T-helper 1 cell treated with Interleukin-12 subunit alpha and Interleukin-12 subunit beta and Interleukin-4 antibody, amounts not matched to agents 30 ng/mL and 1 ng/mL, for 36 hours (primary cell): ENCODE measurements at regions not wholly inside any gene's neighbourhood (a gene's known extent, or its start where the extent isn't known, plus 50 kb on each side); places are given as distances from the start of the nearest gene placed in this dataset.

ENCODE experiments used
- intact Hi-C: fragments of 100-400 bp; cut with micrococcal nuclease; formaldehyde crosslinking; loops from one replicate; pipeline ENCODE4 v1.15.1; 2024

DNA sequence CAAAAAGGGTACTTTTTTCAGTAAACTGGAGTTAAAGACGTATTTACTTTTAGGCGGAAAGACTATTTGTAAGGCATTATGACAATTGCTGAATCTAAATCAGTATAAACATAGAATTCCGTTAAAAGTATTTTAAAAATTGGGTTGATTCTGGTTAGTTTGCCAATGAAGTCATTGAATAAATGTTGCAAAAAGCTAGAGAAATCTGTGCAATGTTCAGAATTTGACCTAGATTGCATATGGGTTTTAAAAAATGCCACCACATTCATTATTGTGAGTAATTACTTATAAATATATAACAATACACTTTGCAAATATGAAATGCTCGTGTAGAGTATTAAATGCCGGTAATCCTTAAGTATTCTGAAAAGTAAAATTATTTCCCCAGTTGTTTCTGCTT is 116.5 kb upstream of the EEF1E1 start:
- intact Hi-C loops, result loop anchor here (1.0 to 5.0 kb wide), 6 partner anchors 88 to 942 kb away; partner anchors contain the start of genes BLOC1S5, EEF1E1 and TXNDC5

- intact Hi-C loops, result loop anchor here (5.0 kb wide), 1 partner anchor 938 kb away; no protein-coding TSS in a partner anchor
Measured at GRCh38 chr6:8215631-8216030, 113.3 kb upstream of the EEF1E1 start.

- intact Hi-C loops, result no loop called here
Measured at GRCh38 chr6:8213995-8214394, 111.6 kb upstream of the EEF1E1 start.

- intact Hi-C loops, result no loop called here
Measured at GRCh38 chr6:8212720-8213434, 110.5 kb upstream of the EEF1E1 start.

DNA sequence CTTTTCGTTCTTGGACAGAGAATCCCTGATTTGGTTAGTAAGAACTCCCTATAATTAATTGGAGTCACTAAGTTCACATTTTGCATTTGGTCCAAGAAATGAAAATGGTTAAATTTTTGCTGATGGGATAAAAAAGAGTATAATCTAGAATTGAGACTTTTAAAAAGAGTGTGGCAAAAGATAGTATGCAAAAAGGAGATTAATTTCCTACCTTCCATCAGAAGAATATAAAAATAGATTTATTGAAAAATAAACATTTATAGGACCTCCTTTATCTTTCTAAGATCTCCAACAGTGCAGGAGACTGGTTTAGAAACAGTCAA is 105.5 kb upstream of the EEF1E1 start:
- intact Hi-C loops, result no loop called here

DNA sequence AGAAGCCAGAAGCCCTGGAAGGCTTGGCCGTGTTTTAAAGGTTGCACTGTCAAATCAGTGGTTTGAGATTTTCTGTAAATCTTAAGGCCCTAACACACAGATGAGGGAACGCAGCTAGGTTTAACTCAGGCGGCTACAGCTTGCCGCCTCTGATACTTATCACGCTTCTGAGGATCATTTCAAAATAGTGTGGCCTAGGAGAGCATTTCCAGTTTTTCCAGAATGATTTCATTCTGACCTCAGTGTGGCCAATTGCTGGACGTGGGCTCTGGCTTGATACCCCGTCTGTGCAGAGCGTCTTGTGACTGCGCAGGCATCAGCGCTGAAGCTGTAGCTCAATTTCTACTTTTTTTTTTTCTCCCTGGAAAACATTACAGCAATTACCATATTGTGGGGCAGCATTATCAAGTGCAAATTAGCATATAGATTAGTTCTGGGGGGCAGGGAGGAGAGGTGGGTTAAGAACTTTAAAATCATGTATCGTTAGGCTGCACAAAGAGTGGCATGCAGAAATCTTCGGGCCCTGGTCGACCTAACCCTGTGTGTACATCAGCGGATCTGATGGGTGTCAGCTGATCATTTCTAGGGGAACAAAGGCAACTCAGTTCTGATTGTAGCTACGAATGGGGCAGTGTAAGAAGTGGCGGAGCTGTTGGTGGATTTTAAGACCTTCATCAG is 105.0 kb upstream of the EEF1E1 start:
- intact Hi-C loops, result no loop called here

DNA sequence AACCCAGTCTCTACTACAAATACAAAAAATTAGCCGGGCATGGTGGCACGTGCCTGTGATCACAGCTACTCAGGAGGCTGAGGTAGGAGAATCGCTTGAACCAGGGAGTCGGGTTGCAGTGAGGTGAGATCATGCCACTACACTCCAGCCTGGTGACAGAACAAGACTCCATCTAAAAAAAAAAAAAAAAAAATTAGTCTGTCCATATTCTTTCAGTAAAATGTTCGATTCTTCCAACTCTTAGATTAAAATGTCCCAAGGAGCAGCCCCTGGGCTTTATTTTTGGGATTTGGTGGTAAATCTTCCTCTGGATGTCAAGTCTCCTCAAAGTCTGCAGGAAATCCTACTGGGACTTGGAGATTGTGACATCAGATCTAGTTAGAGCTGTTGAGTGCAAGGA is 101.0 kb upstream of the EEF1E1 start:
- intact Hi-C loops, result no loop called here

- intact Hi-C loops, result no loop called here
Measured at GRCh38 chr6:8201679-8202078, 99.3 kb upstream of the EEF1E1 start.

GRCh38 chr6:8200255-8200654 is 97.9 kb upstream of the EEF1E1 start:
- intact Hi-C loops, result no loop called here

DNA sequence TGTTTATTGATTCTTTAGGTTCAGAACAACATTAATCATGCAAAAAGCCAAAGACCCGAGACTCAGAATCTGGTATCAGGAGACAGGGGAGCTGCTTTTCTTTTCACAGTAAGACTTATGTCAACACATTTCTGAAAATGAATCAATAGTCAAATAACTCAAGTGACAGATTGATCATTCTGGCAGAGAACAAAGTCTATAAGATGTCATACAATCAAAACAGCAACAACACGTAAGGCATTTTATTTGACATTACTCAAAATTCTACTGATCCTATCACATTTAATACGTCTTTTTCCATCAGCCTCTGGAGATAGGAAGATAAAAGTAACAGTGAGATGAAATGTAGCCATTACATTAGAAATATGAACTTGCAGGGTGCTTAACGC is 93.4 kb upstream of the EEF1E1 start:
- intact Hi-C loops, result no loop called here

GRCh38 chr6:8195040-8195713 is 92.8 kb upstream of the EEF1E1 start:
- intact Hi-C loops, result no loop called here

DNA sequence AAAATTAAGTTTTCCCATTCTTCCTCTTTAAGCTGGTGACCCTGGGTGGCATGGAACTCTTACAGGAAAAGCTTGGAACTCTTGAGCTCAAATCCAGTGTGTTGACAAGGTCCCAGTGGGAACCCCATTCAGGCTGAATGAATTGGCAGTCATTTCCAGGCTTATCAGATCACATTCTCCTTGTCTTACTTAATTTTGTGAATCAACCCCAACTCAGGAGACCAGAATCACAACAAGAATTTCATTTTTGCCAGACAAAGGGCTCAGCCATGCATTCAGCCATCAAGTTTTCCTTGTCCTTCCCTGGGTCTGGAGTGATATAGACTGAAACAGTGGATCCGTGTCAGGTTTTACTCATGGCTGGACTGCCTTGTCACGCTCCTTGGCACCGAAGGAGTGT is 92.1 kb upstream of the EEF1E1 start:
- intact Hi-C loops, result no loop called here

DNA sequence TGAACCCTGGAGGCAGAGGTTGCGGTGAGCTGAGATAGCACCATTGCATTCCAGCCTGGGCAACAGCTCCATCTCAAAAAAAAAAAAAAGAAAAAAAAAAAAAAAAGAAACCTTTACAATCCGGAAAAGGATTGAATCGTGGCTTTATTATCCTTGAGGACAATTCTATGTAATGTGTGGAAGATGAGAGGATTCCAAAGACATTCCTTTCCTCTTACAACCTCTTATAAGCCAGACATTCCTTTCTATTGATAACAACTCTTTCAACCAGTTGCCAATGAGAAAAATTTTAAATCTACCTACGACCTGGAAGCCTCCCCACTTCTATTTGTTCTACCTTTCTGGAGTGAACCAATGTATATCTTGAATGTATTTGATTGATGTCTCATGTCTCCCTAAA is 91.2 kb upstream of the EEF1E1 start:
- intact Hi-C loops, result no loop called here

DNA sequence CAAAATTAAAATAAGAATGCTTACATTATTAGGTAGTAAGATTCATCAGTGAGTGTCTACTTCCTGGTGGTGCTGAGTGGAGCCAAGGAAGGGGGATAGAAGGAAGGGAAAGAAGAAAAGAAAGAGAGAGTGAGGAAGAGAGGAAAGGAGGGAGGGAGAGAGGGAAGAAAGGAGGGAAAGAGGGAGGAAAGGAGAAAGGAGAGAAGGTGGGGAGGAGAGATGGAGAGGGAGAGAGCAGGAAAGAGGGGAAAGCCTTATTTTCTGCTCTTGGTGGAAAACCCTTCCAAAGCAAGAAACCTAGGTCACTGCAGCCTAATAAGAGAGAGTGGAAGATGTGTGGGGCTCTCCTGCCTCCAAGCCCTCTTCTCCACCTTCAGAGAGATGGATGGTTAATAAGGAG is 90.2 kb upstream of the EEF1E1 start:
- intact Hi-C loops, result no loop called here

GRCh38 chr6:8192067-8192466 is 89.7 kb upstream of the EEF1E1 start:
- intact Hi-C loops, result no loop called here

- intact Hi-C loops, result no loop called here
Measured at GRCh38 chr6:8191629-8192028, 89.3 kb upstream of the EEF1E1 start.

DNA sequence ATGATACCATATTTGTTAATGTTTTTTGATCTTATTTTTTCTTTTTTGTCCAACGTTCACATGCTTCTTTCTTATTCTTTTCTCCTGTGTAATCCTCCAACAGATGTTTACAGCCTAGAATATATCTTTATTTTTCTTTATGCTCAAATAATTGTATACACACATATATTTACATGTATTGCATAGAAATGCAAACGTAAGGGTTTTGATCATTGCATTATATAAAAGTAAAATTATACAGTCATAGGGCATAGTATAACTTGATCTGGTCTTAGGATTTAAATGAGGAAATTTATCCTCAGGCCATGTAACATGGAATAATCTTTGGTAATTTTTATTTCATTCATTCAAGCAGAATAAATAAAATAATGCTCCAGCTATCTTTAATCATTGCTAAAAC is 84.9 kb upstream of the EEF1E1 start:
- intact Hi-C loops, result no loop called here

- intact Hi-C loops, result no loop called here
Measured at GRCh38 chr6:8182902-8183665, 80.7 kb upstream of the EEF1E1 start.

GRCh38 chr6:8181951-8182845 is 79.8 kb upstream of the EEF1E1 start:
- intact Hi-C loops, result no loop called here

DNA sequence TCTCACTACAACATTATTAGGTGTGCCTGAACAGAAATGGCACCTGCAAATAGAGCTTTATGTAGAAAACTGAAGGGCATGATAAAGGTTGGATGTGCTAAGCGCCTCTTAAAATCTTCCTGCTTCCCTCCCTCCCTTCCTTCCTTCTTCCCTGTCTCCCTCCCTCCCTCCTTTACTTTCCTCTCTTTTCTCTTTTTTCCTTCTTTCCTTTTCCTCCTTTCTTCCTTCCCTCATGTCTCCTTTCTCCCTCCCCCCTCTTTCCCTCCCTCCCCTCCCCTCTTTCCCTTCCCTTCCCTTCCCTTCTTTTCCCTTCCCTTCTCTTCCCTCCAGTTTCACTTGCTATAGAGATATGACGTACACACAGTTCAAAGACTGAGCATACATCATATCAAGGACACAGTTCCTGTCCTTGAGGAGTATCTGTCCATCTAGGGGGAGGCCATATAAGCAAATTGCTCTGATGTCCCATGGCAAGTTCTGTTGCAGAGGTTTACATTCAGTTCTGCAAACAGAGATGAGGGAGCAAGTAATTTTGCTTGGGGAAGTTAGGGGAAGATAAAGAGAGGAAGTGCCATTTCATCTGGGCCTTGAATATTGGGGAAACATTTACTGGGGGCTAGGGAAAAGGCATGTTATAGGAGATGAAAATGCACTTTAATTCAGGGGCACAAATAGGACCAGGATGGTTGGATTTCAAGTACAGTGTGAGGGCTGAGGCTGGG is 79.0 kb upstream of the EEF1E1 start:
- intact Hi-C loops, result no loop called here
